Gastrocnemius medialis (tissue), 4 donors: ENCODE measurements at regions not wholly inside any gene's neighbourhood (a gene's known extent, or its start where the extent isn't known, plus 50 kb on each side); places are given as distances from the start of the nearest gene placed in this dataset.

Experiments used
- POLR2A ChIP-seq, 2 donors: fragments of 450-650 bp; IDR thresholded peaks; one replicate each; pipeline ENCODE4 v1.6.1; 2017; ENCODE audit warnings: antibody characterized with exemption in 2 of 2, mild to moderate bottlenecking in 2 of 2, moderate library complexity in 2 of 2
- TF ChIP-seq, protein P1 (sequence below), 5 experiments: fragments of 450-650 bp in 3 of 5; fragments of 200-600 bp in 2 of 5; sonication (generic) in 2 of 5; IDR thresholded peaks in 4 of 5; conservative IDR thresholded peaks in 1 of 5; 1 replicate in 4 of 5; 2 replicates in 1 of 5; pipeline ENCODE4 v1.5.1; 2016 to 2019; ENCODE audit warnings: antibody characterized with exemption in 5 of 5, mild to moderate bottlenecking in 3 of 5, moderate library complexity in 3 of 5

GRCh38 chr12:90257927-90258624 lies 549.4 kb upstream of the ATP2B1 start:
- TF ChIP-seq POLR2A (IDR thresholded peaks at IDR 0.05) = no peak
- TF ChIP-seq, protein P1, sequence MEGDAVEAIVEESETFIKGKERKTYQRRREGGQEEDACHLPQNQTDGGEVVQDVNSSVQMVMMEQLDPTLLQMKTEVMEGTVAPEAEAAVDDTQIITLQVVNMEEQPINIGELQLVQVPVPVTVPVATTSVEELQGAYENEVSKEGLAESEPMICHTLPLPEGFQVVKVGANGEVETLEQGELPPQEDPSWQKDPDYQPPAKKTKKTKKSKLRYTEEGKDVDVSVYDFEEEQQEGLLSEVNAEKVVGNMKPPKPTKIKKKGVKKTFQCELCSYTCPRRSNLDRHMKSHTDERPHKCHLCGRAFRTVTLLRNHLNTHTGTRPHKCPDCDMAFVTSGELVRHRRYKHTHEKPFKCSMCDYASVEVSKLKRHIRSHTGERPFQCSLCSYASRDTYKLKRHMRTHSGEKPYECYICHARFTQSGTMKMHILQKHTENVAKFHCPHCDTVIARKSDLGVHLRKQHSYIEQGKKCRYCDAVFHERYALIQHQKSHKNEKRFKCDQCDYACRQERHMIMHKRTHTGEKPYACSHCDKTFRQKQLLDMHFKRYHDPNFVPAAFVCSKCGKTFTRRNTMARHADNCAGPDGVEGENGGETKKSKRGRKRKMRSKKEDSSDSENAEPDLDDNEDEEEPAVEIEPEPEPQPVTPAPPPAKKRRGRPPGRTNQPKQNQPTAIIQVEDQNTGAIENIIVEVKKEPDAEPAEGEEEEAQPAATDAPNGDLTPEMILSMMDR (IDR thresholded peaks at IDR 0.05 in 4 of 5, conservative IDR thresholded peaks at IDR 0.05 in 1 of 5) = no peak
